ENCODE measurements at regions not wholly inside any gene's neighbourhood (a gene's known extent, or its start where the extent isn't known, plus 50 kb on each side); places are given as distances from the start of the nearest gene placed in this dataset.

GRCh38 chr5:117302473-117302872 lies 727.9 kb upstream of the SEMA6A start:
- TF ChIP-seq POLR2A (IDR thresholded peaks at IDR 0.05; ENCODE audit: low read length) (no peak), GATA1 (IDR thresholded peaks at IDR 0.05; ENCODE audit: low read depth, low read length) (no peak)
